ENCODE measurements at regions not wholly inside any gene's neighbourhood (a gene's known extent, or its start where the extent isn't known, plus 50 kb on each side); places are given as distances from the start of the nearest gene placed in this dataset.

GRCh38 chr3:76147846-76148245 is 362.5 kb upstream of the ZNF717 start:
- no peak overlapping the region for H3K9ac ChIP-seq
- no peak overlapping the region for H3K4me3 ChIP-seq (IDR thresholded peaks at IDR 0.05; ENCODE audit: insufficient read depth, low read depth, low read length)
- no peak overlapping the region for H3K4me2 ChIP-seq
- H4K20me1 ChIP-seq (ENCODE audit: insufficient read depth), result no peaks in the 10 kb centered on the region
- H3K79me2 ChIP-seq (ENCODE audit: insufficient read depth, low read depth), result no peaks in the 10 kb centered on the region
- no peak for TF ChIP-seq CTCF (conservative IDR thresholded peaks at IDR 0.05; ENCODE audit: low read depth, low read length)
- no peaks in the 10 kb centered on the region for H3K4me1 ChIP-seq (ENCODE audit: low read depth, poor library complexity, severe bottlenecking)
- H3K27ac ChIP-seq, result no peak overlapping the region
- H2AFZ ChIP-seq (ENCODE audit: low read depth), result no peak overlapping the region
- no peaks in the 10 kb centered on the region for H3K36me3 ChIP-seq (ENCODE audit: insufficient read depth)
- H3K27me3 ChIP-seq (ENCODE audit: insufficient read depth, low read depth), result no peaks in the 10 kb centered on the region

- Histone ChIP-seq H3K27ac (no peak overlapping the region), H3K27me3 (ENCODE audit: insufficient read depth, low read depth) (no peaks in the 10 kb centered on the region), H3K4me2 (no peak overlapping the region), H3K79me2 (ENCODE audit: insufficient read depth, low read depth) (no peaks in the 10 kb centered on the region), H3K9ac (no peak overlapping the region), H2AFZ (ENCODE audit: low read depth) (no peak overlapping the region), H3K4me3 (IDR thresholded peaks at IDR 0.05; ENCODE audit: insufficient read depth, low read depth, low read length) (no peak overlapping the region), H3K4me1 (ENCODE audit: low read depth, poor library complexity, severe bottlenecking) (no peaks in the 10 kb centered on the region), H4K20me1 (ENCODE audit: insufficient read depth) (no peaks in the 10 kb centered on the region), H3K36me3 (ENCODE audit: insufficient read depth) (no peaks in the 10 kb centered on the region)
- no peak for TF ChIP-seq CTCF (conservative IDR thresholded peaks at IDR 0.05; ENCODE audit: low read depth, low read length)
These were observed 366.7 kb upstream of the ZNF717 start for GRCh38 chr3:76152028-76152427.

GRCh38 chr3:76161856-76162255 is 376.5 kb upstream of the ZNF717 start:
- no peak overlapping the region for H2AFZ ChIP-seq (ENCODE audit: low read depth)
- H3K27ac ChIP-seq, result no peak overlapping the region
- no peaks in the 10 kb centered on the region for H3K27me3 ChIP-seq (ENCODE audit: insufficient read depth, low read depth)
- H3K36me3 ChIP-seq (ENCODE audit: insufficient read depth), result no peaks in the 10 kb centered on the region
- no peak for TF ChIP-seq CTCF (conservative IDR thresholded peaks at IDR 0.05; ENCODE audit: low read depth, low read length)
- H3K4me3 ChIP-seq (IDR thresholded peaks at IDR 0.05; ENCODE audit: insufficient read depth, low read depth, low read length), result no peak overlapping the region
- H3K79me2 ChIP-seq (ENCODE audit: insufficient read depth, low read depth), result no peaks in the 10 kb centered on the region
- no peak overlapping the region for H3K9ac ChIP-seq
- no peak overlapping the region for H3K4me2 ChIP-seq
- no peaks in the 10 kb centered on the region for H3K4me1 ChIP-seq (ENCODE audit: low read depth, poor library complexity, severe bottlenecking)
- no peaks in the 10 kb centered on the region for H4K20me1 ChIP-seq (ENCODE audit: insufficient read depth)

- H2AFZ ChIP-seq (ENCODE audit: low read depth), result no peak overlapping the region
- no peak overlapping the region for H3K4me3 ChIP-seq (IDR thresholded peaks at IDR 0.05; ENCODE audit: insufficient read depth, low read depth, low read length)
- no peak overlapping the region for H3K4me2 ChIP-seq
- H3K4me1 ChIP-seq (ENCODE audit: low read depth, poor library complexity, severe bottlenecking), result no peaks in the 10 kb centered on the region
- H3K9ac ChIP-seq, result no peak overlapping the region
- no peak for TF ChIP-seq CTCF (conservative IDR thresholded peaks at IDR 0.05; ENCODE audit: low read depth, low read length)
- H3K79me2 ChIP-seq (ENCODE audit: insufficient read depth, low read depth), result no peaks in the 10 kb centered on the region
- no peaks in the 10 kb centered on the region for H3K36me3 ChIP-seq (ENCODE audit: insufficient read depth)
- no peaks in the 10 kb centered on the region for H3K27me3 ChIP-seq (ENCODE audit: insufficient read depth, low read depth)
- H4K20me1 ChIP-seq (ENCODE audit: insufficient read depth), result no peaks in the 10 kb centered on the region
- no peak overlapping the region for H3K27ac ChIP-seq
These were observed 386.3 kb upstream of the ZNF717 start for GRCh38 chr3:76171647-76172046.

- Histone ChIP-seq H2AFZ (ENCODE audit: low read depth) (no peak overlapping the region), H4K20me1 (ENCODE audit: insufficient read depth) (no peaks in the 10 kb centered on the region), H3K4me3 (IDR thresholded peaks at IDR 0.05; ENCODE audit: insufficient read depth, low read depth, low read length) (no peak overlapping the region), H3K79me2 (ENCODE audit: insufficient read depth, low read depth) (no peaks in the 10 kb centered on the region), H3K4me2 (no peak overlapping the region), H3K4me1 (ENCODE audit: low read depth, poor library complexity, severe bottlenecking) (no peaks in the 10 kb centered on the region), H3K36me3 (ENCODE audit: insufficient read depth) (no peaks in the 10 kb centered on the region), H3K9ac (no peak overlapping the region), H3K27me3 (ENCODE audit: insufficient read depth, low read depth) (no peaks in the 10 kb centered on the region), H3K27ac (no peak overlapping the region)
- no peak for TF ChIP-seq CTCF (conservative IDR thresholded peaks at IDR 0.05; ENCODE audit: low read depth, low read length)
These were observed 392.3 kb upstream of the ZNF717 start for GRCh38 chr3:76177610-76178009.
